H1 (cell line): ENCODE measurements at regions not wholly inside any gene's neighbourhood (a gene's known extent, or its start where the extent isn't known, plus 50 kb on each side); places are given as distances from the start of the nearest gene placed in this dataset.

ENCODE experiments used
- CTCF ChIA-PET: fragments of 300-600 bp; sonication (Branson Sonifier 250); formaldehyde crosslinking; loops from one replicate; lab custom pipeline; 2021; ENCODE audit not compliant: partially characterized antibody; lab: Charles Lee
- POLR2A ChIA-PET: fragments of 300-600 bp; sonication (Branson Sonifier 250); formaldehyde crosslinking; loops from one replicate; lab custom pipeline; 2021; ENCODE audit warnings: inconsistent platforms; ENCODE audit not compliant: partially characterized antibody; lab: Charles Lee
- DNase-seq, 2 experiments: peaks; one replicate each; pipeline versions ENCODE4 v3.0.0 to v3.0.0-alpha.2; 2010 to 2022; ENCODE audit warnings: low spot score in 2 of 2, low read depth in 1 of 2, mixed read lengths in 1 of 2
- FAIRE-seq: peaks from 2 replicates; lab custom pipeline; 2011; peaks lifted over from hg19 to GRCh38; lab: Jason Lieb, UNC
- H2AFZ ChIP-seq: 2 replicates; pipeline ENCODE4 v1.8.1; 2012; ENCODE audit warnings: low read length, inconsistent platforms
- H2AK5ac ChIP-seq: 2 replicates; pipeline ENCODE4 v1.6.1; 2013; ENCODE audit warnings: low read depth, low read length
- H2BK120ac ChIP-seq: replicated peaks from 2 replicates; pipeline ENCODE3; 2013; ENCODE audit warnings: low read depth, low read length, inconsistent platforms
- H2BK12ac ChIP-seq: 2 replicates; pipeline ENCODE4 v1.6.1; 2013; ENCODE audit warnings: low read depth, low read length
- H2BK15ac ChIP-seq: 2 replicates; pipeline ENCODE4 v1.6.1; 2013; ENCODE audit warnings: low read length
- H2BK20ac ChIP-seq: 2 replicates; pipeline ENCODE4 v1.6.1; 2013; ENCODE audit warnings: low read length
- H2BK5ac ChIP-seq: 2 replicates; pipeline ENCODE4 v1.6.1; 2013; ENCODE audit warnings: low read depth, low read length
- H3K14ac ChIP-seq: 2 replicates; pipeline ENCODE4 v1.6.1; 2013; ENCODE audit warnings: inconsistent platforms; ENCODE audit not compliant: insufficient read length
- H3K18ac ChIP-seq: 2 replicates; pipeline ENCODE4 v1.6.1; 2013; ENCODE audit warnings: low read length; ENCODE audit errors: extremely low read depth
- H3K23ac ChIP-seq: 2 replicates; pipeline ENCODE4 v1.6.1; 2013; ENCODE audit warnings: inconsistent platforms; ENCODE audit not compliant: insufficient read length
- H3K23me2 ChIP-seq: 2 replicates; pipeline ENCODE4 v1.6.1; 2013; ENCODE audit warnings: low read depth, low read length
- H3K27ac ChIP-seq: 2 replicates; pipeline ENCODE4 v1.6.1; 2011; ENCODE audit warnings: low read depth, low read length, inconsistent platforms
- H3K27me3 ChIP-seq, 4 experiments: replicated peaks in 1 of 4; 1 replicate in 1 of 4; 2 replicates in 3 of 4; pipeline versions ENCODE4 v1.6.1 to v1.8.1; 2011 to 2013; ENCODE audit warnings: low read length in 3 of 4, mild to moderate bottlenecking in 3 of 4, inconsistent platforms in 2 of 4, mixed read lengths in 2 of 4, moderate library complexity in 1 of 4; ENCODE audit not compliant: control insufficient read depth in 3 of 4, insufficient read depth in 3 of 4; ENCODE audit errors: extremely low read depth in 1 of 4
- H3K36me3 ChIP-seq, 4 experiments: 2 replicates each; pipeline versions ENCODE4 v1.6.1 to v1.8.1; 2011 to 2013; ENCODE audit warnings: mild to moderate bottlenecking in 4 of 4, low read length in 3 of 4, moderate library complexity in 2 of 4, control low read depth in 1 of 4, inconsistent platforms in 1 of 4; ENCODE audit not compliant: insufficient read depth in 4 of 4, control insufficient read depth in 2 of 4
- H3K4ac ChIP-seq: replicated peaks from 2 replicates; pipeline ENCODE3; 2013; ENCODE audit warnings: low read length, low read depth, mixed read lengths, inconsistent platforms; ENCODE audit not compliant: insufficient read length
- H3K4me1 ChIP-seq, 4 experiments: replicated peaks in 1 of 4; 1 replicate in 1 of 4; 2 replicates in 3 of 4; pipeline versions ENCODE4 v1.6.1 to v1.8.1; 2011 to 2013; ENCODE audit warnings: low read length in 3 of 4, inconsistent platforms in 2 of 4, mixed read lengths in 1 of 4; ENCODE audit not compliant: insufficient read depth in 4 of 4, control insufficient read depth in 3 of 4
- H3K4me2 ChIP-seq, 2 experiments: 2 replicates each; pipeline versions ENCODE4 v1.6.1 to v1.8.1; 2011 to 2013; ENCODE audit warnings: low read depth in 2 of 2, low read length in 2 of 2, control low read depth in 1 of 2, inconsistent platforms in 1 of 2, mild to moderate bottlenecking in 1 of 2; ENCODE audit not compliant: insufficient read depth in 1 of 2
- H3K4me3 ChIP-seq, 4 experiments: fragments of 200-600, 300-600 bp in 1 of 4; sonication (generic), shearing (Covaris generic), sonication (Bioruptor Twin) in 1 of 4; 2 replicates each; pipeline versions ENCODE4 v1.5.1 to v1.8.1; 2011 to 2016; ENCODE audit warnings: low read length in 4 of 4, low read depth in 3 of 4, control low read depth in 2 of 4, inconsistent platforms in 2 of 4, mild to moderate bottlenecking in 2 of 4, mixed read lengths in 1 of 4, moderate library complexity in 1 of 4; ENCODE audit not compliant: insufficient read depth in 2 of 4; ENCODE audit errors: extremely low read depth in 1 of 4
- H3K56ac ChIP-seq: replicated peaks from 2 replicates; pipeline ENCODE3; 2013; ENCODE audit warnings: low read depth, mild to moderate bottlenecking, mixed read lengths, low read length, inconsistent platforms; ENCODE audit not compliant: insufficient read length
- H3K79me1 ChIP-seq: 2 replicates; pipeline ENCODE4 v1.6.1; 2013; ENCODE audit warnings: low read depth, low read length, control low read depth
- H3K79me2 ChIP-seq, 2 experiments: 2 replicates each; pipeline versions ENCODE4 v1.6.1 to v1.8.1; 2012 to 2013; ENCODE audit warnings: low read length in 2 of 2, mild to moderate bottlenecking in 2 of 2, inconsistent platforms in 1 of 2; ENCODE audit not compliant: insufficient read depth in 2 of 2, control insufficient read depth in 1 of 2
- H3K9ac ChIP-seq, 4 experiments: replicated peaks in 1 of 4; 1 replicate in 1 of 4; 2 replicates in 3 of 4; pipeline versions ENCODE4 v1.6.1 to v1.8.1; 2011 to 2013; ENCODE audit warnings: low read depth in 3 of 4, low read length in 3 of 4, control low read depth in 2 of 4, mild to moderate bottlenecking in 2 of 4, moderate library complexity in 2 of 4, inconsistent platforms in 1 of 4; ENCODE audit errors: extremely low read depth in 1 of 4
- H3K9me3 ChIP-seq, 2 experiments: 2 replicates each; pipeline versions ENCODE4 v1.6.1 to v1.8.1; 2012 to 2013; ENCODE audit warnings: mild to moderate bottlenecking in 2 of 2, moderate library complexity in 2 of 2, control low read depth in 1 of 2, inconsistent platforms in 1 of 2, low read depth in 1 of 2, low read length in 1 of 2, mixed read lengths in 1 of 2; ENCODE audit not compliant: insufficient read depth in 2 of 2
- H4K20me1 ChIP-seq, 2 experiments: replicated peaks in 1 of 2; 2 replicates each; pipeline versions ENCODE3 to v1.8.1; 2011 to 2013; ENCODE audit warnings: inconsistent platforms in 2 of 2, low read length in 2 of 2, mild to moderate bottlenecking in 1 of 2; ENCODE audit not compliant: insufficient read depth in 2 of 2, control insufficient read depth in 1 of 2
- H4K5ac ChIP-seq: 2 replicates; pipeline ENCODE4 v1.6.1; 2013; ENCODE audit warnings: low read length, low read depth, mixed read lengths, inconsistent platforms; ENCODE audit not compliant: insufficient read length
- H4K8ac ChIP-seq: 2 replicates; pipeline ENCODE4 v1.8.0; 2013; ENCODE audit warnings: mild to moderate bottlenecking, moderate library complexity, low read length, inconsistent platforms; ENCODE audit not compliant: insufficient read depth; ENCODE audit errors: extremely low read depth
- H4K91ac ChIP-seq: replicated peaks from 2 replicates; pipeline ENCODE3; 2013; ENCODE audit warnings: low read length, mixed read lengths, inconsistent platforms; ENCODE audit not compliant: insufficient read length
- ASH2L ChIP-seq: fragments of 200-600, 300-600 bp; sonication (generic); IDR thresholded peaks from one replicate; pipeline ENCODE4 v1.7.1; 2017; ENCODE audit warnings: low read length
- BRCA1 ChIP-seq: IDR thresholded peaks from 2 replicates; pipeline ENCODE4 v1.6.1; 2012; ENCODE audit warnings: low read depth, low read length, improper control_type of control experiment
- GTF2F1 ChIP-seq: IDR thresholded peaks from 2 replicates; pipeline ENCODE4 v1.6.1; 2012; ENCODE audit warnings: low read depth, low read length, improper control_type of control experiment, borderline replicate concordance
- HDAC2 ChIP-seq, 2 experiments: fragments of 300-600 bp in 1 of 2; sonication (generic) in 1 of 2; IDR thresholded peaks; 2 replicates each; pipeline ENCODE4 v1.6.1; 2011 to 2012; ENCODE audit warnings: low read depth in 2 of 2, low read length in 2 of 2, mild to moderate bottlenecking in 2 of 2, moderate library complexity in 2 of 2, borderline replicate concordance in 1 of 2, inconsistent platforms in 1 of 2
- TAF7 ChIP-seq: optimal IDR thresholded peaks from 2 replicates; pipeline ENCODE3; 2011; ENCODE audit warnings: low read depth, mild to moderate bottlenecking, inconsistent platforms, low read length, moderate library complexity, borderline replicate concordance
- WGBS, 2 experiments: shearing (Covaris generic) in 1 of 2; methylation state at CpG; one replicate each; pipeline versions ENCODE4 v1.1.6 to v1.1.7; 2013 to 2015; ENCODE audit warnings: low lambda C conversion rate in 2 of 2, mixed read lengths in 2 of 2, inconsistent platforms in 1 of 2, low coverage in 1 of 2, missing lambda C conversion rate in 1 of 2; ENCODE audit not compliant: insufficient replicate concordance in 2 of 2, insufficient coverage in 1 of 2, insufficient read length in 1 of 2; ENCODE audit errors: extremely low coverage in 1 of 2, missing lambda C conversion rate in 1 of 2; 5-methylcytosine and 5-hydroxymethylcytosine counted together
- TF ChIP-seq, protein P1 (sequence below): IDR thresholded peaks from 2 replicates; pipeline ENCODE4 v1.6.1; 2012; ENCODE audit warnings: low read length, inconsistent platforms

GRCh38 chr1:63214553-63214952, 107.8 kb upstream of the FOXD3 start:
- Histone ChIP-seq H3K14ac (no peak overlapping the region), H3K27me3 (no peaks in the 10 kb centered on the region), H3K4me3 (no peak overlapping the region), H3K56ac (no peak overlapping the region), H2BK5ac (no peak overlapping the region), H3K23ac (no peak overlapping the region), H2BK120ac (no peak overlapping the region), H3K23me2 (no peaks in the 10 kb centered on the region), H3K18ac (no peak overlapping the region), H3K4me1 (no peaks in the 10 kb centered on the region; a peak in 1 of 7 replicates), H2BK15ac (no peak overlapping the region), H3K4ac (no peak overlapping the region), H3K9me3 (peaks cover 0 to 3% of the 10 kb centered on the region in 2 experiments; a peak in 2 of 4 replicates), H4K91ac (no peak overlapping the region), H2BK20ac (no peak overlapping the region), H4K20me1 (no peaks in the 10 kb centered on the region), H2AFZ (no peak overlapping the region), H3K4me2 (no peak overlapping the region), H3K27ac (no peak overlapping the region), H4K8ac (no peak overlapping the region), H2BK12ac (no peak overlapping the region), H3K79me2 (no peaks in the 10 kb centered on the region), H3K36me3 (no peaks in the 10 kb centered on the region), H3K79me1 (no peaks in the 10 kb centered on the region), H3K9ac (no peak overlapping the region), H2AK5ac (no peak overlapping the region), H4K5ac (no peak overlapping the region)
- FAIRE-seq (no peak), DNase-seq (no peak)
- ChIA-PET POLR2A (no interaction called here), CTCF (no interaction called here)
- TF ChIP-seq GTF2F1 (no peak), ASH2L (no peak), TAF7 (no peak), BRCA1 (no peak), HDAC2 (IDR thresholded peaks at IDR 0.05; ENCODE audit: borderline replicate concordance in 1 of 2, low read depth in 2 of 2, low read length in 2 of 2) (no peak)
- TF ChIP-seq, protein P1, sequence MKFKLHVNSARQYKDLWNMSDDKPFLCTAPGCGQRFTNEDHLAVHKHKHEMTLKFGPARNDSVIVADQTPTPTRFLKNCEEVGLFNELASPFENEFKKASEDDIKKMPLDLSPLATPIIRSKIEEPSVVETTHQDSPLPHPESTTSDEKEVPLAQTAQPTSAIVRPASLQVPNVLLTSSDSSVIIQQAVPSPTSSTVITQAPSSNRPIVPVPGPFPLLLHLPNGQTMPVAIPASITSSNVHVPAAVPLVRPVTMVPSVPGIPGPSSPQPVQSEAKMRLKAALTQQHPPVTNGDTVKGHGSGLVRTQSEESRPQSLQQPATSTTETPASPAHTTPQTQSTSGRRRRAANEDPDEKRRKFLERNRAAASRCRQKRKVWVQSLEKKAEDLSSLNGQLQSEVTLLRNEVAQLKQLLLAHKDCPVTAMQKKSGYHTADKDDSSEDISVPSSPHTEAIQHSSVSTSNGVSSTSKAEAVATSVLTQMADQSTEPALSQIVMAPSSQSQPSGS: no peak
- 94% methylated on average over 2 of the region's 2 CpGs; no CpG with 5 or more reads in 1 of the 2 experiments for WGBS, 2 experiments
